Astrocyte of the cerebellum (primary cell): ENCODE measurements at regions not wholly inside any gene's neighbourhood (a gene's known extent, or its start where the extent isn't known, plus 50 kb on each side); places are given as distances from the start of the nearest gene placed in this dataset.

ENCODE experiments used
- DNase-seq: peaks from one replicate; pipeline ENCODE4 v3.0.0-alpha.2; 2011; ENCODE audit warnings: low read depth
- H3K4me3 ChIP-seq: 2 replicates; pipeline ENCODE4 v1.5.1; 2011; ENCODE audit warnings: mild to moderate bottlenecking, low read depth, low read length, moderate library complexity
- CTCF ChIP-seq: IDR thresholded peaks from 2 replicates; pipeline ENCODE4 v1.5.1; 2012; ENCODE audit warnings: low read length, low read depth, moderate library complexity, mild to moderate bottlenecking; ENCODE audit errors: missing control alignments
- in situ Hi-C: cut with HindIII; loops from 2 replicates; pipeline ENCODE4 v1.10.0; 2017; ENCODE audit warnings: low sequenced_read_pairs

- DNase-seq, result no peak
- TF ChIP-seq CTCF, result no peak
- no peak overlapping the region for H3K4me3 ChIP-seq
- in situ Hi-C loops, result no loop called here
Measured at GRCh38 chr2:40556293-40556692, 104.4 kb upstream of the SLC8A1 start.

GRCh38 chr2:40556739-40557138 lies 104.8 kb upstream of the SLC8A1 start:
- in situ Hi-C loops, result no loop called here
- TF ChIP-seq CTCF, result no peak
- H3K4me3 ChIP-seq, result no peak overlapping the region
- no peak for DNase-seq

- in situ Hi-C loops, result no loop called here
- no peak overlapping the region for H3K4me3 ChIP-seq
- TF ChIP-seq CTCF, result no peak
- DNase-seq, result no peak
Measured at GRCh38 chr2:40558761-40559160, 106.9 kb upstream of the SLC8A1 start.

- in situ Hi-C loops, result no loop called here
- DNase-seq, result no peak
- no peak overlapping the region for H3K4me3 ChIP-seq
- TF ChIP-seq CTCF, result no peak
Measured at GRCh38 chr2:40559175-40559574, 107.3 kb upstream of the SLC8A1 start.

GRCh38 chr2:40564184-40564583 lies 112.3 kb upstream of the SLC8A1 start:
- DNase-seq, result no peak
- TF ChIP-seq CTCF, result no peak
- in situ Hi-C loops, result no loop called here
- H3K4me3 ChIP-seq, result no peak overlapping the region

- H3K4me3 ChIP-seq, result no peak overlapping the region
- TF ChIP-seq CTCF, result no peak
- no peak for DNase-seq
- in situ Hi-C loops, result no loop called here
Measured at GRCh38 chr2:40579247-40579646, 127.4 kb upstream of the SLC8A1 start.

GRCh38 chr2:40584432-40584831 lies 132.5 kb upstream of the SLC8A1 start:
- no peak for DNase-seq
- no peak for TF ChIP-seq CTCF
- in situ Hi-C loops, result no loop called here
- H3K4me3 ChIP-seq, result no peak overlapping the region
